ENCODE measurements at regions not wholly inside any gene's neighbourhood (a gene's known extent, or its start where the extent isn't known, plus 50 kb on each side); places are given as distances from the start of the nearest gene placed in this dataset.

- no peak for DNase-seq (ENCODE audit: low spot score)
- no peaks in the 10 kb centered on the region for H3K36me3 ChIP-seq (ENCODE audit: insufficient read depth, low read length, poor library complexity, severe bottlenecking)
Measured at GRCh38 chr6:12472601-12473038, 182.5 kb downstream of the EDN1 start.

GRCh38 chr6:12473494-12473893 lies 183.3 kb downstream of the EDN1 start:
- Histone ChIP-seq H3K27ac (ENCODE audit: low read depth, low read length, poor library complexity, severe bottlenecking) (no peak overlapping the region), H3K4me3 (ENCODE audit: low read depth, low read length, poor library complexity, severe bottlenecking) (no peak overlapping the region), H3K27me3 (replicated peaks; ENCODE audit: insufficient read depth, low read depth, low read length, poor library complexity) (no peaks in the 10 kb centered on the region), H3K9me3 (ENCODE audit: low read depth, low read length, poor library complexity, severe bottlenecking) (no peaks in the 10 kb centered on the region), H3K36me3 (ENCODE audit: insufficient read depth, low read length, poor library complexity, severe bottlenecking) (no peaks in the 10 kb centered on the region), H3K4me1 (ENCODE audit: insufficient read depth, low read length, poor library complexity, severe bottlenecking) (no peaks in the 10 kb centered on the region)
- no peak for DNase-seq (ENCODE audit: low spot score)
- POLR2A ChIA-PET (ENCODE audit: low non-redundant PET): no interaction called here
- intact Hi-C loops (cut with micrococcal nuclease; ENCODE audit: unreplicated experiment): no loop called here
- BruUV-seq (replicated peaks): no TSS peak
- TF ChIP-seq CTCF (conservative IDR thresholded peaks at IDR 0.05; ENCODE audit: low read depth, low read length) (no peak), EZH2 (IDR thresholded peaks at IDR 0.05; ENCODE audit: borderline replicate concordance, low read depth, low read length, poor library complexity, severe bottlenecking) (no peak)
- CTCF ChIA-PET: no interaction called here

More at GRCh38 chr6:12472601-12473038, 182.5 kb downstream of the EDN1 start:
- Histone ChIP-seq H3K4me1 (ENCODE audit: insufficient read depth, low read length, poor library complexity, severe bottlenecking) (no peaks in the 10 kb centered on the region), H3K4me3 (ENCODE audit: low read depth, low read length, poor library complexity, severe bottlenecking) (no peak overlapping the region), H3K9me3 (ENCODE audit: low read depth, low read length, poor library complexity, severe bottlenecking) (no peaks in the 10 kb centered on the region), H3K27me3 (replicated peaks; ENCODE audit: insufficient read depth, low read depth, low read length, poor library complexity) (no peaks in the 10 kb centered on the region), H3K27ac (ENCODE audit: low read depth, low read length, poor library complexity, severe bottlenecking) (no peak overlapping the region)
- intact Hi-C loops (cut with micrococcal nuclease; ENCODE audit: unreplicated experiment): no loop called here
- no TSS peak for BruUV-seq (replicated peaks)
- TF ChIP-seq CTCF (conservative IDR thresholded peaks at IDR 0.05; ENCODE audit: low read depth, low read length) (no peak), EZH2 (IDR thresholded peaks at IDR 0.05; ENCODE audit: borderline replicate concordance, low read depth, low read length, poor library complexity, severe bottlenecking) (no peak)
- CTCF ChIA-PET: no interaction called here
- POLR2A ChIA-PET (ENCODE audit: low non-redundant PET): no interaction called here

- H3K27me3 ChIP-seq (replicated peaks; ENCODE audit: insufficient read depth, low read depth, low read length, poor library complexity): no peaks in the 10 kb centered on the region
- no TSS peak for BruUV-seq (replicated peaks)
- H3K4me1 ChIP-seq (ENCODE audit: insufficient read depth, low read length, poor library complexity, severe bottlenecking): no peaks in the 10 kb centered on the region
- H3K4me3 ChIP-seq (ENCODE audit: low read depth, low read length, poor library complexity, severe bottlenecking): no peak overlapping the region
- H3K9me3 ChIP-seq (ENCODE audit: low read depth, low read length, poor library complexity, severe bottlenecking): no peaks in the 10 kb centered on the region
- TF ChIP-seq CTCF (conservative IDR thresholded peaks at IDR 0.05; ENCODE audit: low read depth, low read length): no peak
- TF ChIP-seq EZH2 (IDR thresholded peaks at IDR 0.05; ENCODE audit: borderline replicate concordance, low read depth, low read length, poor library complexity, severe bottlenecking): no peak
- no peaks in the 10 kb centered on the region for H3K36me3 ChIP-seq (ENCODE audit: insufficient read depth, low read length, poor library complexity, severe bottlenecking)
- no peak for DNase-seq (ENCODE audit: low spot score)
- intact Hi-C loops (cut with micrococcal nuclease; ENCODE audit: unreplicated experiment): no loop called here
- POLR2A ChIA-PET (ENCODE audit: low non-redundant PET): no interaction called here
- H3K27ac ChIP-seq (ENCODE audit: low read depth, low read length, poor library complexity, severe bottlenecking): no peak overlapping the region
- CTCF ChIA-PET: no interaction called here
Measured at GRCh38 chr6:12474167-12475140, 184.3 kb downstream of the EDN1 start.
